NCI-H2171 (cell line): ENCODE measurements at regions not wholly inside any gene's neighbourhood (a gene's known extent, or its start where the extent isn't known, plus 50 kb on each side); places are given as distances from the start of the nearest gene placed in this dataset.

Experiments
- DNase-seq: peaks from one replicate; lab custom pipeline; 2025; lab: John Stamatoyannopoulos, UW

- no peak for DNase-seq
Measured at GRCh38 chr2:21438949-21439348, 315.2 kb downstream of the TDRD15 start.

GRCh38 chr2:21441442-21441841, 317.7 kb downstream of the TDRD15 start:
- DNase-seq, result no peak

GRCh38 chr2:21443494-21444105, 319.8 kb downstream of the TDRD15 start:
- no peak for DNase-seq

- DNase-seq, result no peak
Measured at GRCh38 chr2:21449881-21450280, 326.1 kb downstream of the TDRD15 start.

GRCh38 chr2:21451403-21451802, 327.6 kb downstream of the TDRD15 start:
- DNase-seq, result no peak

GRCh38 chr2:21452263-21452662, 328.5 kb downstream of the TDRD15 start:
- no peak for DNase-seq

GRCh38 chr2:21452678-21453077, 328.9 kb downstream of the TDRD15 start:
- DNase-seq, result no peak

GRCh38 chr2:21453723-21454450, 330.1 kb downstream of the TDRD15 start:
- DNase-seq, result no peak

GRCh38 chr2:21454839-21455238, 331.1 kb downstream of the TDRD15 start:
- no peak for DNase-seq

- no peak for DNase-seq
Measured at GRCh38 chr2:21461754-21462240, 338.0 kb downstream of the TDRD15 start.

- no peak for DNase-seq
Measured at GRCh38 chr2:21466341-21466927, 342.7 kb downstream of the TDRD15 start.

- no peak for DNase-seq
Measured at GRCh38 chr2:21467280-21467818, 343.6 kb downstream of the TDRD15 start.

GRCh38 chr2:21467910-21468309, 344.1 kb downstream of the TDRD15 start:
- no peak for DNase-seq

GRCh38 chr2:21468624-21469023, 344.9 kb downstream of the TDRD15 start:
- no peak for DNase-seq

GRCh38 chr2:21469158-21469557, 345.4 kb downstream of the TDRD15 start:
- no peak for DNase-seq

- no peak for DNase-seq
Measured at GRCh38 chr2:21469564-21469963, 345.8 kb downstream of the TDRD15 start.

GRCh38 chr2:21480162-21480561, 356.4 kb downstream of the TDRD15 start:
- DNase-seq, result no peak

- no peak for DNase-seq
Measured at GRCh38 chr2:21484643-21485042, 360.9 kb downstream of the TDRD15 start.

GRCh38 chr2:21486445-21486844, 362.7 kb downstream of the TDRD15 start:
- DNase-seq, result no peak

- DNase-seq, result no peak
Measured at GRCh38 chr2:21489080-21489479, 365.3 kb downstream of the TDRD15 start.

GRCh38 chr2:21498016-21498415, 374.2 kb downstream of the TDRD15 start:
- DNase-seq, result no peak

- DNase-seq, result no peak
Measured at GRCh38 chr2:21500401-21500945, 376.7 kb downstream of the TDRD15 start.
